Lower leg skin (tissue), 4 donors: ENCODE measurements at regions not wholly inside any gene's neighbourhood (a gene's known extent, or its start where the extent isn't known, plus 50 kb on each side); places are given as distances from the start of the nearest gene placed in this dataset.
"Not testable (repeated sequence)": the region's sequence is repeated elsewhere in the genome, so short reads cannot be mapped to it uniquely, and the experiment has no call there.

Experiments used
- DNase-seq, 2 donors: peaks; one replicate each; pipeline ENCODE4 v3.0.0-alpha.2; 2019; ENCODE audit warnings: low spot score in 2 of 2
- H3K4me3 ChIP-seq: fragments of 200-600 bp; sonication (generic); 2 replicates; pipeline ENCODE4 v1.5.1; 2017; ENCODE audit warnings: mild to moderate bottlenecking, low read depth; ENCODE audit not compliant: poor library complexity, severe bottlenecking
- CTCF ChIP-seq, 3 donors: fragments of 450-650 bp; IDR thresholded peaks; one replicate each; pipeline ENCODE4 v1.5.1; 2016; ENCODE audit warnings: antibody characterized with exemption in 3 of 3, mild to moderate bottlenecking in 3 of 3, moderate library complexity in 2 of 3
- POLR2A ChIP-seq, 2 donors: fragments of 450-650 bp; IDR thresholded peaks; one replicate each; pipeline ENCODE4 v1.6.1; 2016 to 2017; ENCODE audit warnings: antibody characterized with exemption in 2 of 2, mild to moderate bottlenecking in 1 of 2, moderate library complexity in 1 of 2
- WGBS, 2 donors: methylation state at CpG; one replicate each; pipeline ENCODE4 v1.1.5; 2018; 5-methylcytosine and 5-hydroxymethylcytosine counted together
- intact Hi-C: fragments of 100-400 bp; cut with DNase I; formaldehyde crosslinking; loops from one replicate; pipeline ENCODE4 v1.15.0; 2023; ENCODE audit warnings: low total_unique reads

- intact Hi-C loops: no loop called here
- TF ChIP-seq POLR2A (IDR thresholded peaks at IDR 0.05) (no peak), CTCF (IDR thresholded peaks at IDR 0.05) (no peak)
- WGBS, 2 donors: 23% methylated on average over 4 of the region's 4 CpGs
- no peak overlapping the region for H3K4me3 ChIP-seq
- DNase-seq: no peak
These were observed 115.4 kb downstream of the KLHL28 start for GRCh38 chr14:44846232-44846824.

GRCh38 chr14:44835928-44836327 lies 125.8 kb downstream of the KLHL28 start:
- intact Hi-C loops, DNase-seq, H3K4me3 ChIP-seq: not testable (repeated sequence)
- WGBS, 2 donors: 79 to 84% methylated on average over 9 of the region's 9 CpGs

- intact Hi-C loops: no loop called here
- TF ChIP-seq CTCF (IDR thresholded peaks at IDR 0.05) (no peak), POLR2A (IDR thresholded peaks at IDR 0.05) (no peak)
- H3K4me3 ChIP-seq: no peak overlapping the region
- DNase-seq: no peak
- WGBS, 2 donors: 34 to 62% methylated on average over 1 of the region's 1 CpG
These were observed 128.2 kb downstream of the KLHL28 start for GRCh38 chr14:44833376-44834060.

- no peak overlapping the region for H3K4me3 ChIP-seq
- no peak for DNase-seq
- 64 to 77% methylated on average over 1 of the region's 1 CpG for WGBS, 2 donors
- intact Hi-C loops: no loop called here
- TF ChIP-seq CTCF (IDR thresholded peaks at IDR 0.05): no peak
- TF ChIP-seq POLR2A (IDR thresholded peaks at IDR 0.05): no peak
These were observed 131.4 kb downstream of the KLHL28 start for GRCh38 chr14:44830371-44830770.

- intact Hi-C loops: no loop called here
- H3K4me3 ChIP-seq: no peak overlapping the region
- 85 to 96% methylated on average over 1 of the region's 1 CpG for WGBS, 2 donors
- DNase-seq: no peak
- TF ChIP-seq CTCF (IDR thresholded peaks at IDR 0.05) (no peak), POLR2A (IDR thresholded peaks at IDR 0.05) (no peak)
These were observed 132.7 kb downstream of the KLHL28 start for GRCh38 chr14:44829021-44829420.

- intact Hi-C loops: no loop called here
- TF ChIP-seq POLR2A (IDR thresholded peaks at IDR 0.05) (no peak), CTCF (IDR thresholded peaks at IDR 0.05) (no peak)
- no peak for DNase-seq
- no peak overlapping the region for H3K4me3 ChIP-seq
- WGBS, 2 donors: 84 to 90% methylated on average over 1 of the region's 1 CpG
These were observed 133.7 kb downstream of the KLHL28 start for GRCh38 chr14:44828023-44828422.
